ENCODE measurements at regions not wholly inside any gene's neighbourhood (a gene's known extent, or its start where the extent isn't known, plus 50 kb on each side); places are given as distances from the start of the nearest gene placed in this dataset. TPM values are rescaled to one million over a fixed set of nuclear protein-coding genes. Genes with fewer than 3 reads are reported as not detected.

- no peak for DNase-seq
These were observed 115.0 kb upstream of the SRRM4 start for GRCh38 chr12:118866346-118866745.

- DNase-seq = no peak
These were observed 110.8 kb upstream of the SRRM4 start for GRCh38 chr12:118870551-118870950.

- no peak for DNase-seq
These were observed 106.4 kb upstream of the SRRM4 start for GRCh38 chr12:118874698-118875548.

GRCh38 chr12:118880720-118881493 is 100.4 kb upstream of the SRRM4 start:
- DNase-seq = no peak

GRCh38 chr12:118884226-118884625 is 97.1 kb upstream of the SRRM4 start:
- DNase-seq = no peak

GRCh38 chr12:118900993-118901392 is 80.3 kb upstream of the SRRM4 start:
- DNase-seq = no peak

GRCh38 chr12:118908811-118909210 is 72.5 kb upstream of the SRRM4 start:
- DNase-seq = no peak

- no peak for DNase-seq
These were observed 68.6 kb upstream of the SRRM4 start for GRCh38 chr12:118912697-118913270.

GRCh38 chr12:118921761-118922160 is 59.6 kb upstream of the SRRM4 start:
- DNase-seq = no peak

GRCh38 chr12:118922405-118922804 is 58.9 kb upstream of the SRRM4 start:
- DNase-seq = no peak

GRCh38 chr12:118925407-118925806 is 55.9 kb upstream of the SRRM4 start:
- no peak for DNase-seq

- DNase-seq = no peak
These were observed 55.5 kb upstream of the SRRM4 start for GRCh38 chr12:118925826-118926225.

Small RNA genes lying in the stretch of these regions (small RNA-seq; reads per million reads assigned to genes)
- gene RF00428 (not detected), gene RNA5SP374 (not detected)

All from occipital lobe (tissue), 2 donors.